Keratinocyte (primary cell): ENCODE measurements at regions not wholly inside any gene's neighbourhood (a gene's known extent, or its start where the extent isn't known, plus 50 kb on each side); places are given as distances from the start of the nearest gene placed in this dataset.

Experiments
- CTCF ChIP-seq, 3 experiments: IDR thresholded peaks in 1 of 3; conservative IDR thresholded peaks in 1 of 3; optimal IDR thresholded peaks in 1 of 3; 2 replicates in 2 of 3; 3 replicates in 1 of 3; pipeline versions ENCODE3 to v1.5.1; 2011; ENCODE audit warnings: low read length in 3 of 3, mild to moderate bottlenecking in 3 of 3, moderate library complexity in 2 of 3, control low read depth in 1 of 3, inconsistent platforms in 1 of 3; ENCODE audit not compliant: insufficient read depth in 2 of 3; ENCODE audit errors: extremely low read depth in 1 of 3
- EZH2 ChIP-seq: IDR thresholded peaks from one replicate; pipeline ENCODE4 v1.6.1; 2012; ENCODE audit warnings: inconsistent platforms, mild to moderate bottlenecking, low read length, moderate library complexity

- TF ChIP-seq EZH2 (no peak), CTCF (optimal IDR thresholded peaks at IDR 0.05 in 1 of 3, IDR thresholded peaks at IDR 0.05 in 1 of 3, conservative IDR thresholded peaks at IDR 0.05 in 1 of 3; ENCODE audit: extremely low read depth in 1 of 3, insufficient read depth in 2 of 3, low read length in 3 of 3) (no peak)
These were observed 101.3 kb upstream of the TBX20 start for GRCh38 chr7:35355199-35355598.
